ENCODE measurements at regions not wholly inside any gene's neighbourhood (a gene's known extent, or its start where the extent isn't known, plus 50 kb on each side); places are given as distances from the start of the nearest gene placed in this dataset.

DNA sequence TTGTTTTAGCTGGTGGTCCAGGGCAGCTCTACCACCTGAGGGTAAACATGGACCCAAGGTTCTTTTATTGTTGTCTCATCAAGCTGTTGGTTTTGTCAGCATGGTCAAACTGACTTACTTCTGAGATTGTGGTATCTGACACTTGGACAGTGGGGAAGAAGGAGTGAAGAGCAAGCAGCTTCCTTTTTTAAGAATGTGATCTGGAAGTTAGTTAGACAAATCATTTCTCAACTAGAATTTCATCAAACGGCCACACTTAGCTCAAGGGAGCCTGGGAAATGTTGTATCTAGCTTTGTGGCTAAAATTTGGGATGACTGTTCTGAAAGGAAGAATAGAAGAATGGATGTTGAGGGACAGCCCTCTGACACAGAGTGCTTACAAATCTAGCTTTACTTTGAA lies 215.2 kb downstream of the ZNF621 start:
- TF ChIP-seq, protein P1, sequence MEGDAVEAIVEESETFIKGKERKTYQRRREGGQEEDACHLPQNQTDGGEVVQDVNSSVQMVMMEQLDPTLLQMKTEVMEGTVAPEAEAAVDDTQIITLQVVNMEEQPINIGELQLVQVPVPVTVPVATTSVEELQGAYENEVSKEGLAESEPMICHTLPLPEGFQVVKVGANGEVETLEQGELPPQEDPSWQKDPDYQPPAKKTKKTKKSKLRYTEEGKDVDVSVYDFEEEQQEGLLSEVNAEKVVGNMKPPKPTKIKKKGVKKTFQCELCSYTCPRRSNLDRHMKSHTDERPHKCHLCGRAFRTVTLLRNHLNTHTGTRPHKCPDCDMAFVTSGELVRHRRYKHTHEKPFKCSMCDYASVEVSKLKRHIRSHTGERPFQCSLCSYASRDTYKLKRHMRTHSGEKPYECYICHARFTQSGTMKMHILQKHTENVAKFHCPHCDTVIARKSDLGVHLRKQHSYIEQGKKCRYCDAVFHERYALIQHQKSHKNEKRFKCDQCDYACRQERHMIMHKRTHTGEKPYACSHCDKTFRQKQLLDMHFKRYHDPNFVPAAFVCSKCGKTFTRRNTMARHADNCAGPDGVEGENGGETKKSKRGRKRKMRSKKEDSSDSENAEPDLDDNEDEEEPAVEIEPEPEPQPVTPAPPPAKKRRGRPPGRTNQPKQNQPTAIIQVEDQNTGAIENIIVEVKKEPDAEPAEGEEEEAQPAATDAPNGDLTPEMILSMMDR (IDR thresholded peaks at IDR 0.05; ENCODE audit: borderline replicate concordance, extremely low read depth, low read length, poor library complexity, severe bottlenecking) = no peak
- TF ChIP-seq EZH2 (IDR thresholded peaks at IDR 0.05; ENCODE audit: borderline replicate concordance, low read depth, low read length, severe bottlenecking) = no peak

Data from DND-41 (cell line).